ENCODE measurements at regions not wholly inside any gene's neighbourhood (a gene's known extent, or its start where the extent isn't known, plus 50 kb on each side); places are given as distances from the start of the nearest gene placed in this dataset.
"Not testable (repeated sequence)": the region's sequence is repeated elsewhere in the genome, so short reads cannot be mapped to it uniquely, and the experiment has no call there.

- Mint-ChIP-seq H3K4me3 (no peak overlapping the region), H3K4me1 (no peaks in the 10 kb centered on the region), H3K27me3 (peaks cover 13 to 14% of the 10 kb centered on the region in 2 donors), H3K27ac (no peak overlapping the region), H3K9me3 (no peaks in the 10 kb centered on the region), H3K36me3 (no peaks in the 10 kb centered on the region)
- ChIA-PET CTCF (no interaction called here), POLR2A (no interaction called here)
- H3K27ac ChIP-seq (ENCODE audit: low read length), result no peak overlapping the region
- H3K36me3 ChIP-seq (ENCODE audit: control insufficient read depth in 2 of 2, extremely low read depth in 1 of 2, insufficient read depth in 1 of 2, low read length in 1 of 2), result no peaks in the 10 kb centered on the region
- 93% methylated on average over 8 of the region's 10 CpGs for WGBS (ENCODE audit: insufficient coverage)
- DNase-seq, result no peak
- no peaks in the 10 kb centered on the region for H3K4me1 ChIP-seq (ENCODE audit: control insufficient read depth in 1 of 2, extremely low read depth in 1 of 2, insufficient read depth in 2 of 2, low read length in 2 of 2)
- H3K4me3 ChIP-seq (ENCODE audit: control insufficient read depth in 1 of 2, extremely low read depth in 1 of 2, low read length in 1 of 2), result no peak overlapping the region
- H3K27me3 ChIP-seq (replicated peaks in 1 of 2; ENCODE audit: control insufficient read depth in 2 of 2, extremely low read depth in 1 of 2, insufficient read depth in 2 of 2, low read length in 1 of 2), result peaks cover 0 to 6% of the 10 kb centered on the region in 2 experiments
- no peak for ATAC-seq (replicated peaks in 1 of 4)
- H3K9me3 ChIP-seq, result no peaks in the 10 kb centered on the region
Measured at GRCh38 chr7:106569500-106569929, 91.4 kb downstream of the CCDC71L start.

- Mint-ChIP-seq H3K27ac (no peak overlapping the region), H3K27me3 (peaks cover 11 to 14% of the 10 kb centered on the region in 2 donors), H3K9me3 (no peaks in the 10 kb centered on the region), H3K4me3 (no peak overlapping the region), H3K4me1 (no peaks in the 10 kb centered on the region), H3K36me3 (no peaks in the 10 kb centered on the region)
- no peak for ATAC-seq (replicated peaks in 1 of 4)
- Histone ChIP-seq H3K36me3 (ENCODE audit: control insufficient read depth in 2 of 2, extremely low read depth in 1 of 2, insufficient read depth in 1 of 2, low read length in 1 of 2) (no peaks in the 10 kb centered on the region), H3K27me3 (replicated peaks in 1 of 2; ENCODE audit: control insufficient read depth in 2 of 2, extremely low read depth in 1 of 2, insufficient read depth in 2 of 2, low read length in 1 of 2) (peaks cover 0 to 4% of the 10 kb centered on the region in 2 experiments), H3K4me3 (ENCODE audit: control insufficient read depth in 1 of 2, extremely low read depth in 1 of 2, low read length in 1 of 2) (no peak overlapping the region), H3K4me1 (ENCODE audit: control insufficient read depth in 1 of 2, extremely low read depth in 1 of 2, insufficient read depth in 2 of 2, low read length in 2 of 2) (no peaks in the 10 kb centered on the region), H3K9me3 (no peaks in the 10 kb centered on the region), H3K27ac (ENCODE audit: low read length) (no peak overlapping the region)
- no peak for DNase-seq
- ChIA-PET CTCF (interaction anchor here in 1 of 2 donors (0.5 kb wide), 1 partner anchor 166 kb away, joined by 4 read pairs; no protein-coding TSS in a partner anchor), POLR2A (no interaction called here)
- WGBS (ENCODE audit: insufficient coverage), result 100% methylated on average over 3 of the region's 4 CpGs
Measured at GRCh38 chr7:106568680-106569499, 92.1 kb downstream of the CCDC71L start.

GRCh38 chr7:106568002-106568679 lies 92.8 kb downstream of the CCDC71L start:
- no CpG with 5 or more reads among the region's 2 CpGs for WGBS (ENCODE audit: insufficient coverage)
- Histone ChIP-seq H3K36me3 (ENCODE audit: control insufficient read depth in 2 of 2, extremely low read depth in 1 of 2, insufficient read depth in 1 of 2, low read length in 1 of 2) (no peaks in the 10 kb centered on the region), H3K4me1 (ENCODE audit: control insufficient read depth in 1 of 2, extremely low read depth in 1 of 2, insufficient read depth in 2 of 2, low read length in 2 of 2) (no peaks in the 10 kb centered on the region), H3K27ac (ENCODE audit: low read length) (no peak overlapping the region), H3K9me3 (no peaks in the 10 kb centered on the region), H3K4me3 (ENCODE audit: control insufficient read depth in 1 of 2, extremely low read depth in 1 of 2, low read length in 1 of 2) (no peak overlapping the region), H3K27me3 (replicated peaks in 1 of 2; ENCODE audit: control insufficient read depth in 2 of 2, extremely low read depth in 1 of 2, insufficient read depth in 2 of 2, low read length in 1 of 2) (peaks cover 0 to 4% of the 10 kb centered on the region in 2 experiments)
- no peak for DNase-seq
- Mint-ChIP-seq H3K9me3 (no peaks in the 10 kb centered on the region), H3K27me3 (peaks cover 9 to 11% of the 10 kb centered on the region in 2 donors), H3K4me1 (no peaks in the 10 kb centered on the region), H3K27ac (no peak overlapping the region), H3K36me3 (no peaks in the 10 kb centered on the region), H3K4me3 (no peak overlapping the region)
- ChIA-PET CTCF (interaction anchor here in 1 of 2 donors (0.5 kb wide), 1 partner anchor 167 kb away, joined by 4 read pairs; no protein-coding TSS in a partner anchor), POLR2A (no interaction called here)
- no peak for ATAC-seq (replicated peaks in 1 of 4)

GRCh38 chr7:106567204-106568001 lies 93.6 kb downstream of the CCDC71L start:
- H3K36me3 Mint-ChIP-seq, result not testable (repeated sequence)

GRCh38 chr7:106566672-106567071 lies 94.3 kb downstream of the CCDC71L start:
- peaks cover 4 to 9% of the 10 kb centered on the region in 2 donors for H3K27me3 Mint-ChIP-seq
- Histone ChIP-seq H3K4me1 (ENCODE audit: control insufficient read depth in 1 of 2, extremely low read depth in 1 of 2, insufficient read depth in 2 of 2, low read length in 2 of 2) (no peaks in the 10 kb centered on the region), H3K27me3 (replicated peaks in 1 of 2; ENCODE audit: control insufficient read depth in 2 of 2, extremely low read depth in 1 of 2, insufficient read depth in 2 of 2, low read length in 1 of 2) (peaks cover 0 to 4% of the 10 kb centered on the region in 2 experiments), H3K9me3 (no peaks in the 10 kb centered on the region), H3K36me3 (ENCODE audit: control insufficient read depth in 2 of 2, extremely low read depth in 1 of 2, insufficient read depth in 1 of 2, low read length in 1 of 2) (no peaks in the 10 kb centered on the region), H3K27ac (ENCODE audit: low read length) (no peak overlapping the region), H3K4me3 (ENCODE audit: control insufficient read depth in 1 of 2, extremely low read depth in 1 of 2, low read length in 1 of 2) (no peak overlapping the region)
- H3K36me3 Mint-ChIP-seq, result no peaks in the 10 kb centered on the region
- no peak for ATAC-seq (replicated peaks in 1 of 4)
- POLR2A ChIA-PET, result no interaction called here
- no peaks in the 10 kb centered on the region for H3K9me3 Mint-ChIP-seq
- 71% methylated on average over 2 of the region's 2 CpGs for WGBS (ENCODE audit: insufficient coverage)
- H3K4me1 Mint-ChIP-seq, result no peaks in the 10 kb centered on the region
- no peak overlapping the region for H3K27ac Mint-ChIP-seq
- no peak for DNase-seq
- no peak overlapping the region for H3K4me3 Mint-ChIP-seq
- CTCF ChIA-PET, result no interaction called here

More at GRCh38 chr7:106567204-106568001, 93.6 kb downstream of the CCDC71L start:
- H3K27ac Mint-ChIP-seq; H3K9me3 Mint-ChIP-seq; CTCF ChIA-PET; DNase-seq; H3K4me1 ChIP-seq (ENCODE audit: control insufficient read depth in 1 of 2, extremely low read depth in 1 of 2, insufficient read depth in 2 of 2, low read length in 2 of 2); H3K27me3 Mint-ChIP-seq; H3K4me3 ChIP-seq (ENCODE audit: control insufficient read depth in 1 of 2, extremely low read depth in 1 of 2, low read length in 1 of 2); POLR2A ChIA-PET; H3K27me3 ChIP-seq (replicated peaks in 1 of 2; ENCODE audit: control insufficient read depth in 2 of 2, extremely low read depth in 1 of 2, insufficient read depth in 2 of 2, low read length in 1 of 2); H3K4me3 Mint-ChIP-seq; H3K9me3 ChIP-seq; H3K27ac ChIP-seq (ENCODE audit: low read length); H3K36me3 ChIP-seq (ENCODE audit: control insufficient read depth in 2 of 2, extremely low read depth in 1 of 2, insufficient read depth in 1 of 2, low read length in 1 of 2); ATAC-seq (replicated peaks in 1 of 4); H3K4me1 Mint-ChIP-seq: not testable (repeated sequence)
- WGBS (ENCODE audit: insufficient coverage), result 98% methylated on average over 10 of the region's 15 CpGs

- Mint-ChIP-seq H3K27ac (no peak overlapping the region), H3K4me3 (no peak overlapping the region), H3K27me3 (peaks cover 3 to 9% of the 10 kb centered on the region in 2 donors), H3K9me3 (no peaks in the 10 kb centered on the region), H3K36me3 (no peaks in the 10 kb centered on the region), H3K4me1 (no peaks in the 10 kb centered on the region)
- H3K27me3 ChIP-seq (replicated peaks in 1 of 2; ENCODE audit: control insufficient read depth in 2 of 2, extremely low read depth in 1 of 2, insufficient read depth in 2 of 2, low read length in 1 of 2), result peaks cover 0 to under 1% of the 10 kb centered on the region in 2 experiments
- H3K27ac ChIP-seq (ENCODE audit: low read length), result no peak overlapping the region
- ChIA-PET POLR2A (no interaction called here), CTCF (no interaction called here)
- no peaks in the 10 kb centered on the region for H3K36me3 ChIP-seq (ENCODE audit: control insufficient read depth in 2 of 2, extremely low read depth in 1 of 2, insufficient read depth in 1 of 2, low read length in 1 of 2)
- ATAC-seq (replicated peaks in 1 of 4) (no peak), DNase-seq (no peak)
- no peak overlapping the region for H3K4me3 ChIP-seq (ENCODE audit: control insufficient read depth in 1 of 2, extremely low read depth in 1 of 2, low read length in 1 of 2)
- H3K4me1 ChIP-seq (ENCODE audit: control insufficient read depth in 1 of 2, extremely low read depth in 1 of 2, insufficient read depth in 2 of 2, low read length in 2 of 2), result no peaks in the 10 kb centered on the region
- 67% methylated on average over 4 of the region's 6 CpGs for WGBS (ENCODE audit: insufficient coverage)
- H3K9me3 ChIP-seq, result no peaks in the 10 kb centered on the region
Measured at GRCh38 chr7:106566196-106566595, 94.8 kb downstream of the CCDC71L start.

Data from T-cell (primary cell).